Parathyroid adenoma (tissue), 2 donors: ENCODE measurements at regions not wholly inside any gene's neighbourhood (a gene's known extent, or its start where the extent isn't known, plus 50 kb on each side); places are given as distances from the start of the nearest gene placed in this dataset.

Experiments
- H2AFZ ChIP-seq: fragments of 300-600 bp; sonication (generic); one replicate; pipeline ENCODE4 v1.7.0; 2017; ENCODE audit warnings: antibody characterized with exemption, mild to moderate bottlenecking
- H3K27ac ChIP-seq: fragments of 300-600 bp; sonication (generic); one replicate; pipeline ENCODE4 v1.7.0; 2017
- H3K27me3 ChIP-seq: fragments of 300-600 bp; sonication (generic); one replicate; pipeline ENCODE4 v1.7.0; 2017; ENCODE audit warnings: low read length; ENCODE audit not compliant: control insufficient read depth, insufficient read depth
- H3K36me3 ChIP-seq: fragments of 300-600 bp; sonication (generic); one replicate; pipeline ENCODE4 v1.7.0; 2017; ENCODE audit warnings: low read length; ENCODE audit not compliant: control insufficient read depth, insufficient read depth
- H3K4me1 ChIP-seq: fragments of 300-600 bp; sonication (generic); one replicate; pipeline ENCODE4 v1.7.0; 2017; ENCODE audit warnings: control low read depth
- H3K4me2 ChIP-seq: fragments of 300-600 bp; sonication (generic); one replicate; pipeline ENCODE4 v1.7.0; 2017; ENCODE audit warnings: low read length
- H3K4me3 ChIP-seq: fragments of 300-600 bp; sonication (generic); one replicate; pipeline ENCODE4 v1.7.0; 2017; ENCODE audit warnings: low read depth, low read length
- H3K79me2 ChIP-seq: fragments of 300-600 bp; sonication (generic); one replicate; pipeline ENCODE4 v1.7.0; 2017; ENCODE audit warnings: control low read depth
- H3K9ac ChIP-seq: fragments of 300-600 bp; sonication (generic); one replicate; pipeline ENCODE4 v1.7.0; 2017; ENCODE audit warnings: mild to moderate bottlenecking
- H3K9me3 ChIP-seq: fragments of 300-600 bp; sonication (generic); one replicate; pipeline ENCODE4 v1.7.0; 2017; ENCODE audit warnings: low read length; ENCODE audit not compliant: control insufficient read depth
- CTCF ChIP-seq: fragments of 300-600 bp; sonication (generic); IDR thresholded peaks from one replicate; pipeline ENCODE4 v1.7.0; 2017; ENCODE audit warnings: antibody characterized with exemption, mild to moderate bottlenecking
- donor health status: primary hyperparathyroidism.

GRCh38 chr2:221153226-221153625, 418.9 kb downstream of the EPHA4 start:
- TF ChIP-seq CTCF = no peak
- H3K27ac ChIP-seq = no peak overlapping the region
- no peaks in the 10 kb centered on the region for H3K4me1 ChIP-seq

GRCh38 chr2:221154176-221154575, 417.9 kb downstream of the EPHA4 start:
- H3K4me3 ChIP-seq = no peak overlapping the region
- no peaks in the 10 kb centered on the region for H3K36me3 ChIP-seq
- H3K9ac ChIP-seq = no peak overlapping the region
- no peaks in the 10 kb centered on the region for H3K79me2 ChIP-seq
- no peak overlapping the region for H2AFZ ChIP-seq
- no peaks in the 10 kb centered on the region for H3K9me3 ChIP-seq
- no peaks in the 10 kb centered on the region for H3K4me1 ChIP-seq
- no peak overlapping the region for H3K4me2 ChIP-seq
- no peak for TF ChIP-seq CTCF
- no peaks in the 10 kb centered on the region for H3K27me3 ChIP-seq
- no peak overlapping the region for H3K27ac ChIP-seq

More at GRCh38 chr2:221153226-221153625, 418.9 kb downstream of the EPHA4 start:
- no peak overlapping the region for H3K4me3 ChIP-seq
- no peaks in the 10 kb centered on the region for H3K79me2 ChIP-seq
- H3K4me2 ChIP-seq = no peak overlapping the region
- no peaks in the 10 kb centered on the region for H3K9me3 ChIP-seq
- no peaks in the 10 kb centered on the region for H3K36me3 ChIP-seq
- no peak overlapping the region for H2AFZ ChIP-seq
- no peak overlapping the region for H3K9ac ChIP-seq
- H3K27me3 ChIP-seq = no peaks in the 10 kb centered on the region

- no peak overlapping the region for H3K27ac ChIP-seq
- no peaks in the 10 kb centered on the region for H3K9me3 ChIP-seq
- H3K79me2 ChIP-seq = no peaks in the 10 kb centered on the region
- H3K4me1 ChIP-seq = no peaks in the 10 kb centered on the region
- TF ChIP-seq CTCF = no peak
- no peak overlapping the region for H3K9ac ChIP-seq
- H3K27me3 ChIP-seq = no peaks in the 10 kb centered on the region
- H3K4me2 ChIP-seq = no peak overlapping the region
- H2AFZ ChIP-seq = no peak overlapping the region
- no peaks in the 10 kb centered on the region for H3K36me3 ChIP-seq
- no peak overlapping the region for H3K4me3 ChIP-seq
Measured at GRCh38 chr2:221156062-221156734, 415.9 kb downstream of the EPHA4 start.

GRCh38 chr2:221161186-221161585, 410.9 kb downstream of the EPHA4 start:
- H3K4me2 ChIP-seq = no peak overlapping the region
- no peaks in the 10 kb centered on the region for H3K79me2 ChIP-seq
- H3K4me1 ChIP-seq = no peaks in the 10 kb centered on the region
- no peak overlapping the region for H2AFZ ChIP-seq
- H3K36me3 ChIP-seq = no peaks in the 10 kb centered on the region
- no peaks in the 10 kb centered on the region for H3K27me3 ChIP-seq
- H3K4me3 ChIP-seq = no peak overlapping the region
- no peak overlapping the region for H3K9ac ChIP-seq
- H3K27ac ChIP-seq = no peak overlapping the region
- no peak for TF ChIP-seq CTCF
- no peaks in the 10 kb centered on the region for H3K9me3 ChIP-seq

- Histone ChIP-seq H3K4me2 (no peak overlapping the region), H3K4me3 (no peak overlapping the region), H3K9me3 (no peaks in the 10 kb centered on the region), H2AFZ (no peak overlapping the region), H3K27me3 (no peaks in the 10 kb centered on the region), H3K36me3 (no peaks in the 10 kb centered on the region), H3K27ac (no peak overlapping the region), H3K79me2 (no peaks in the 10 kb centered on the region), H3K9ac (no peak overlapping the region), H3K4me1 (no peaks in the 10 kb centered on the region)
- no peak for TF ChIP-seq CTCF
Measured at GRCh38 chr2:221166292-221166691, 405.8 kb downstream of the EPHA4 start.
